Smooth muscle cell (in vitro differentiated cells): ENCODE measurements at regions not wholly inside any gene's neighbourhood (a gene's known extent, or its start where the extent isn't known, plus 50 kb on each side); places are given as distances from the start of the nearest gene placed in this dataset.

Source experiments
- DNase-seq: peaks from one replicate; lab custom pipeline; 2025; ENCODE audit not compliant: unreplicated experiment; lab: John Stamatoyannopoulos, UW
- H2AFZ ChIP-seq: fragments of 200-600 bp; sonication (generic); 2 replicates; pipeline ENCODE4 v1.6.0; 2016; ENCODE audit warnings: antibody characterized with exemption, low read depth, mild to moderate bottlenecking
- H3F3A ChIP-seq: fragments of 200-600 bp; sonication (generic); 2 replicates; pipeline ENCODE4 v1.6.0; 2017; ENCODE audit warnings: antibody characterized with exemption, low read depth
- H3K27ac ChIP-seq: fragments of 200-600 bp; sonication (generic); 2 replicates; pipeline ENCODE4 v1.5.1; 2016; ENCODE audit warnings: low read depth, mild to moderate bottlenecking
- H3K27me3 ChIP-seq: fragments of 200-600 bp; sonication (generic); 2 replicates; pipeline ENCODE4 v1.6.1; 2016; ENCODE audit warnings: low read depth, mild to moderate bottlenecking
- H3K36me3 ChIP-seq: fragments of 200-600 bp; sonication (generic); 2 replicates; pipeline ENCODE4 v1.5.1; 2016; ENCODE audit warnings: low read depth
- H3K4me1 ChIP-seq: fragments of 200-600 bp; sonication (generic); 2 replicates; pipeline ENCODE4 v1.5.1; 2016; ENCODE audit warnings: low read depth
- H3K4me2 ChIP-seq: fragments of 200-600 bp; sonication (generic); 2 replicates; pipeline ENCODE4 v1.6.0; 2016; ENCODE audit warnings: mild to moderate bottlenecking
- H3K4me3 ChIP-seq: fragments of 200-600 bp; sonication (generic); 2 replicates; pipeline ENCODE4 v1.5.1; 2016; ENCODE audit warnings: mild to moderate bottlenecking
- H3K79me2 ChIP-seq: fragments of 200-600 bp; sonication (generic); 2 replicates; pipeline ENCODE4 v1.6.0; 2016; ENCODE audit warnings: low read depth, mild to moderate bottlenecking
- H3K9ac ChIP-seq: fragments of 200-600 bp; sonication (generic); 2 replicates; pipeline ENCODE4 v1.6.0; 2016; ENCODE audit warnings: low read depth
- H3K9me3 ChIP-seq: fragments of 200-600 bp; sonication (generic); replicated peaks from 2 replicates; pipeline ENCODE4 v1.5.1; 2016; ENCODE audit warnings: low read depth
- H4K20me1 ChIP-seq: fragments of 200-600 bp; sonication (generic); 2 replicates; pipeline ENCODE4 v1.6.0; 2016; ENCODE audit warnings: low read depth
- WGBS: methylation state at CpG from one replicate; pipeline ENCODE4 v1.1.7; 2016; ENCODE audit warnings: low lambda C conversion rate; 5-methylcytosine and 5-hydroxymethylcytosine counted together
- TF ChIP-seq, protein P1 (sequence below): fragments of 200-600 bp; sonication (generic); IDR thresholded peaks from 2 replicates; pipeline ENCODE4 v1.5.1; 2017; ENCODE audit warnings: borderline replicate concordance, mild to moderate bottlenecking, antibody characterized with exemption; ENCODE audit not compliant: insufficient read depth, poor library complexity, severe bottlenecking

DNA sequence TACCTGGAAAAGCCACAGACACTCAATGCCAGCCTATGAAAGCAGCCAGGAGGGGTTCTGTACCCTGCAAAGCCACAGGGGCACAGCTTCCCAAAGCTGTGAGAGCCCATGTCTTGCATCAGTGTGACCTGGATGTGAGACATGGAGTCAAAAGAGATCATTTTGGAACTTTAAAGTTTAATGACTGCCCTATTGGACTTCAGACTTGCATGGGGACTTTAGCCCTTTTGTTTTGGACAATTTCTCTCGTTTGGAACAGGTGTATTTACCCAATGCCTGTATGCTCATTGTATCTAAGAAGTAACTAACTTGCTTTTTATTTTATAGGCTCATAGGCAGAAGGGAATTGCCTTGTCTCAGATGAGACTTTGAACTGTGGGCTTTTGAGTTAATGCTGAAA is 244.9 kb upstream of the TYRP1 start:
- H3K27ac ChIP-seq: no peak overlapping the region
- no peak for DNase-seq
- no peaks in the 10 kb centered on the region for H3F3A ChIP-seq
- 78% methylated on average over 1 of the region's 1 CpG for WGBS
- H3K4me3 ChIP-seq: no peak overlapping the region
- H3K27me3 ChIP-seq: no peaks in the 10 kb centered on the region
- H3K4me2 ChIP-seq: no peak overlapping the region
- H3K79me2 ChIP-seq: no peaks in the 10 kb centered on the region
- H4K20me1 ChIP-seq: no peaks in the 10 kb centered on the region
- TF ChIP-seq, protein P1, sequence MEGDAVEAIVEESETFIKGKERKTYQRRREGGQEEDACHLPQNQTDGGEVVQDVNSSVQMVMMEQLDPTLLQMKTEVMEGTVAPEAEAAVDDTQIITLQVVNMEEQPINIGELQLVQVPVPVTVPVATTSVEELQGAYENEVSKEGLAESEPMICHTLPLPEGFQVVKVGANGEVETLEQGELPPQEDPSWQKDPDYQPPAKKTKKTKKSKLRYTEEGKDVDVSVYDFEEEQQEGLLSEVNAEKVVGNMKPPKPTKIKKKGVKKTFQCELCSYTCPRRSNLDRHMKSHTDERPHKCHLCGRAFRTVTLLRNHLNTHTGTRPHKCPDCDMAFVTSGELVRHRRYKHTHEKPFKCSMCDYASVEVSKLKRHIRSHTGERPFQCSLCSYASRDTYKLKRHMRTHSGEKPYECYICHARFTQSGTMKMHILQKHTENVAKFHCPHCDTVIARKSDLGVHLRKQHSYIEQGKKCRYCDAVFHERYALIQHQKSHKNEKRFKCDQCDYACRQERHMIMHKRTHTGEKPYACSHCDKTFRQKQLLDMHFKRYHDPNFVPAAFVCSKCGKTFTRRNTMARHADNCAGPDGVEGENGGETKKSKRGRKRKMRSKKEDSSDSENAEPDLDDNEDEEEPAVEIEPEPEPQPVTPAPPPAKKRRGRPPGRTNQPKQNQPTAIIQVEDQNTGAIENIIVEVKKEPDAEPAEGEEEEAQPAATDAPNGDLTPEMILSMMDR: no peak
- no peaks in the 10 kb centered on the region for H3K4me1 ChIP-seq
- H3K9ac ChIP-seq: no peak overlapping the region
- H2AFZ ChIP-seq: no peak overlapping the region
- no peaks in the 10 kb centered on the region for H3K36me3 ChIP-seq
- no peaks in the 10 kb centered on the region for H3K9me3 ChIP-seq

DNA sequence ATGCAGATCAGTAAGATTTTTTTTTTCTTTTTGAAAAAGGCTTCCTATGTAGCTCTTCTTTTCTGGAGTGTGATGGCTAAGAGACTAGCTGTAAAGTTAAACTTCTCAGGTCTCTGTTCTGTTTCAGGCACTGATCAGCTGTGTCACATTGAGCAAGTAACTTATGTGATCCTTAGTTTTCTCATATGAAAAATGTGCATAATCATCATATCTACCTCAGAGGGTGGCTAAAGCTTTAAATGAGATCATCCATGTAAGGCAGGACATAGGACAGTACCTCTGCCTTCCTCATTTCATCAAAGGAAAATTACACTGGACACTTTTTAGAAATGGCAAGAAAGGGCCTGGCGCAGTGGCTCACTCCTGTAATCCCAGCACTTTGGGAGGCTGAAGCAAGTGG is 235.9 kb upstream of the TYRP1 start:
- Histone ChIP-seq H3K36me3 (no peaks in the 10 kb centered on the region), H3K9me3 (no peaks in the 10 kb centered on the region), H3F3A (no peaks in the 10 kb centered on the region), H3K4me2 (no peak overlapping the region), H3K27ac (no peak overlapping the region), H3K9ac (no peak overlapping the region), H2AFZ (no peak overlapping the region), H3K27me3 (no peaks in the 10 kb centered on the region), H3K79me2 (no peaks in the 10 kb centered on the region), H3K4me1 (no peaks in the 10 kb centered on the region), H4K20me1 (no peaks in the 10 kb centered on the region), H3K4me3 (no peak overlapping the region)
- WGBS: 96% methylated on average over 1 of the region's 1 CpG
- DNase-seq: no peak
- TF ChIP-seq, protein P1: no peak

DNA sequence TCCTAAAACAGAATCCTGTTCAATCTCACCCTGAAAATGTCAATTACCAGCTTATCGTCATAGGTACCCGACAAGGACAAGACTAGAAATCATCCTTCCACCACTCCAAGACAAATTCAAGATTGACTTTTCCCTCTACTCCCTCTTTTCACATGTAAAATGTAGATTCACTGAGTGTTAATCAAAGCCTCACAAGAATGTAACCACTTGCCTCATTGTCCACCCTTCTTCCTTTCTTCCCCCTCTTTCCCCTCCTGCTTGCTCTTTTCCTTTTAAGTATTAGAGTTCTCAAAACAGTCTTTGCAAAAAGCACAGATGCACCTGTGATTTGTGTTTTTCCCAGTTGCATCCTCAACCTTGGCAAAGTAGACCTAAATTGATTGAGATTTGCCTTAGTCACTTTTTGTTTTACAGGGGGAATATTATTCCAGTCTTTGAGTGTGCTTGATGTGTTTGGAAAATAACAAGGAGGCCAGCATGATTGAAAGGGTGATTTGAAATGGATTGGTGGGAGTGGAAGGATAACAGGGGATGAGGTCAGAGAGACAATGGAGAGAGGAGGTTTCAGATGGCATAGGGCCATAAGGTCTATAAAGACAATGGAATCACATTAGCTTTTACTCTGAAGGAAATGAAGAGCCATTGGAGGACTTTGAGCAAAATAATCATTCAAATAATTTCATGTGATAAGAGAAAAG is 231.3 kb upstream of the TYRP1 start:
- WGBS: 60% methylated on average over 2 of the region's 2 CpGs
- TF ChIP-seq, protein P1: no peak
- no peaks in the 10 kb centered on the region for H3K27me3 ChIP-seq

DNA sequence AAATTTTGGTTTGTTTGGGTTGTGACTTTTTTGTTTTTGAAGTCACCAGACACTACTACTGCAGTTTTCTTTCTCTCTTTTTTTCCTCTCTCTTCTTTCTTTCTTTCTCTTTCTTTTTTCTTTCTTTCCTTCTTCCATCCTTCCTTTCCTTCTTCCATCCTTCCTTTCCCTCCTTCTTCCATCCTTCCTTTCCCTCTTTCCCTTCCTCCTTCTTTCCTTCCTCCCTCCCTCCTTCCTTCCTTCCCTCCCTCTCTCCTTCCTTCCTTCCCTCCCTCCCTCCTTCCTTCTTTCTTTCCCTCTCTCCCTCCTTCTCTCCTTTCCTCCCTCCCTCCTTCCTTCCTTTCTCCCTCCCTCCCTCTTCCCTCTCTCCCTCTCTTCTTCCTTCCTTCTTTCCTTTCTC is 230.3 kb upstream of the TYRP1 start:
- DNase-seq: no peak
- TF ChIP-seq, protein P1: no peak
- no peaks in the 10 kb centered on the region for H3K9me3 ChIP-seq
- no peak overlapping the region for H3K4me2 ChIP-seq
- no peaks in the 10 kb centered on the region for H3K36me3 ChIP-seq
- no peaks in the 10 kb centered on the region for H3K79me2 ChIP-seq
- H3K27me3 ChIP-seq: no peaks in the 10 kb centered on the region
- no peak overlapping the region for H3K9ac ChIP-seq
- no peaks in the 10 kb centered on the region for H4K20me1 ChIP-seq
- no peak overlapping the region for H2AFZ ChIP-seq
- no peak overlapping the region for H3K4me3 ChIP-seq
- H3K27ac ChIP-seq: no peak overlapping the region
- peaks cover 9% of the 10 kb centered on the region for H3K4me1 ChIP-seq
- no peaks in the 10 kb centered on the region for H3F3A ChIP-seq

More for the DNA sequence above, 231.3 kb upstream of the TYRP1 start:
- no peak overlapping the region for H3K4me2 ChIP-seq
- H3K4me3 ChIP-seq: no peak overlapping the region
- H3K79me2 ChIP-seq: no peaks in the 10 kb centered on the region
- no peaks in the 10 kb centered on the region for H3F3A ChIP-seq
- H2AFZ ChIP-seq: no peak overlapping the region
- H3K9me3 ChIP-seq: no peaks in the 10 kb centered on the region
- H3K9ac ChIP-seq: no peak overlapping the region
- no peaks in the 10 kb centered on the region for H4K20me1 ChIP-seq
- no peaks in the 10 kb centered on the region for H3K36me3 ChIP-seq
- peaks cover 9% of the 10 kb centered on the region for H3K4me1 ChIP-seq
- DNase-seq: no peak
- no peak overlapping the region for H3K27ac ChIP-seq
